NCI-H345 (cell line): ENCODE measurements at regions not wholly inside any gene's neighbourhood (a gene's known extent, or its start where the extent isn't known, plus 50 kb on each side); places are given as distances from the start of the nearest gene placed in this dataset.
"Not testable (repeated sequence)": the region's sequence is repeated elsewhere in the genome, so short reads cannot be mapped to it uniquely, and the experiment has no call there.

ENCODE experiments used
- DNase-seq: peaks from one replicate; lab custom pipeline; 2025; lab: John Stamatoyannopoulos, UW

DNA sequence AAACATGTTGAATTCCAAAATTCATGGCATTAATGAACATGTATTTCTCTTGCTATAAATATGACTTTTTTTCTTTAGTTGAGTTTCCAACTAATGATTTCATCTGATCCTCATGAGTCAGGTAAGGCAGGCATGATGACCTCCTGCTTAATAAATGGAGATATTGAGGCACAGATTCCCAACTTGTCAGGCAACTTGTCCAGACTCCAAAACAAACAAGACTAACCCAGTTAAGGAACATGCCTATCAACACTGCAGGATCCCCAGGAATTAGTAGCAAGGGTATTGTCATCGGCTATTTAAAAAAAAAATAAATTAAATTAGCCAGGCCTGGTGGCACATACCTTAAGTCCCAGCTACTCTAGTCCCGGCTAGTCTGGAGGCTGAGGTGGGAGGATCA lies 121.3 kb upstream of the SALL4 start:
- DNase-seq: no peak

DNA sequence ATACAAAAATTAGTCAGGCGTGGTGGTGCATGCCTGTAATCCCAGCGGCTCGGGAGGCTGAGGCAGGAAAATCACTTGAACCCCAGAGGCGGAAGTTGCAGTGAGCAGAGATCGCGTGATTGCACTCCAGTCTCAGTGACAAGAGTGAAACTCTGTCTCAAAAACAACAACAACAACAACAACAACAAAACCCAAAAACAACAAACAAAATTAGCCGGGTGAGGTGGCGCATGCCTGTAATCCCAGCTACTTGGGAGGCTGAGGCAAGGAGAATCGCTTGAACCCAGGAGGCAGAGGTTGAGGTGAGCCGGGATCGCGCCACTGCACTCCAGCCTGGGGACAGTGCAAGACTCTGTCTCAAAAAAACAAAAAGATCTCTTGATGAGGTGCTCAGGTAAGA lies 120.5 kb upstream of the SALL4 start:
- DNase-seq: not testable (repeated sequence)

DNA sequence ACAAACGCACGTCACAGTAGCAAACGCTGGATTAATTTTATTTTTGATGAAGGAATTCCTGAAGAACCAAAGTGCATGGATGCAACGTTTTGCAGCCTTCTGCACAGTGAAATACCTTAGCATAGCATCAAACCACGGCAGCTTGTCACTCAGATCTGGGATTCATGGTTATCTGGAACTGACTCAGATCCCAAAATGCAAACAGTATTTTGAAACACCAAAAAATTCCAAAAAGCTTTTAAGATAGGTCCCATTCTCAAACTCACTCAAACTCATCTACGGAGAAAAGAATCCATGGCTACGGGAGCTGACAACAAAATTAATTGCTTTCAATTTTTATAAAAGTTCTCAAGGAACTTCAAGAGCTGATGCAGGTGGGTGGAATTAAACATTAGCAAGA lies 116.2 kb upstream of the SALL4 start:
- DNase-seq: no peak

DNA sequence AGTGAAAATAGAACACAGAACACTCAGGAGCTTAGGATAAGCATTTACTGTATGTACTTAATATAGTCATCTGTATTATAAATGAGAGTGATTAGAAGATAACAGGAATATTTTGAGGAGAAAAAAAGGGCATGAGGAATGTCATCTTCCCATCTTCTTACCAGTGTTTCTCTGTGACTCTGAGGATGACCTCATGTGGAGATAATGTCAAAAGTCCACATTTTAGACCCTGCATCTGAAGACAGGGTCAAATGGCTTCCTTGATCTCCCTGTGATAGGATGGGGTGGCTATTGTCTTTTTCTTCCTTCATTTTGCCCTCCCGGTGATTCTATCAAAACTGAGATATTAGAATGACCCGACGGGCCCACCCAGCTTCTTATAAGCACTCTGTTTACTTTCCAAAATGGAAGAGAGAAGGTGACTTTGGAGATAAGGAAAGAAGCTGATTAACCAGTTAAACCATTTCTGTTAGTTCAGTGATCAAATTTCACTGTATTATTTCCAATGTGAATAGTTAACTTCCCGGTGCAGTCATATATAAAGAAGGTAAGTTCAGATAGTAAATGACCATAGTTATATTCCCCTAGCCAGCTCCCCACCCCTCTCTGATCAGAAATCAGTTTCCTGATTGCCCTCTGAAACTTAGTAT lies 115.7 kb upstream of the SALL4 start:
- DNase-seq: no peak

DNA sequence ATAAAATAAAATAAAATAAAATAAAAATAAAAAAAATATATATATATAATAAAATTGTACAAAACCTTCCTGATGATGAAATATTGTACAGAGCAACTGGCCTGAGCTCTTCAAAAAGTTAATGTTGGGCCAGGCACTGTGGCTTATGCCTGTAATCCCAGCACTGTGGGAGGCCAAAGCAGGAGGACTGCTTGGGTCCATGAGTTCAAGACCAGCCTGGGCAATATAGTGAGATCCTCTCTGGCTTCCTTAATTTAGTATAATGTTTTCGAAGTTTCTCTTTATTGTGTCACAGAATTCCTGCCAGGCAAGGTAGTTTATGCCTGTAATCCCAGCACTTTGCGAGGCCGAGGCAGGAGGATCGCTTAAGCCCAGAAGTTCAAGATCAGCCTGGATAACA lies 113.9 kb upstream of the SALL4 start:
- DNase-seq: no peak

DNA sequence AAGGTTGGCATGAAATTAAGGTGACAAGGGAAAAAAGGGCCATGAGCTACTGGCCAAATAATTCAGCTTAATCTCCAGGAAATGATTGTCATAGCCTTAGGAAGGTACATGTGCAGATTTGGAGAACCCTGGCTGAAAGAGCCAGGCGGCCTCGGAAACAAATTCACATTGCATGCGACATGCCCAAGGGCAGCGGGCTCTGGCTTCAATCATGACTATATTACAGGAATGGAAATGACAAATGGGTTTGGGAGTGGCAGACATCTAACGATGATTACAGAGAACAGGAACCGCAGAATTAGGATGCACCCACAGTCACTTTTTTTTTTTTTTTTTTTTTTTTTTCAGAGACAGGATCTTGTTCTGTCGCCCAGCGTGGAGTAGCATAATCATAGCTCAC lies 112.4 kb upstream of the SALL4 start:
- DNase-seq: no peak

DNA sequence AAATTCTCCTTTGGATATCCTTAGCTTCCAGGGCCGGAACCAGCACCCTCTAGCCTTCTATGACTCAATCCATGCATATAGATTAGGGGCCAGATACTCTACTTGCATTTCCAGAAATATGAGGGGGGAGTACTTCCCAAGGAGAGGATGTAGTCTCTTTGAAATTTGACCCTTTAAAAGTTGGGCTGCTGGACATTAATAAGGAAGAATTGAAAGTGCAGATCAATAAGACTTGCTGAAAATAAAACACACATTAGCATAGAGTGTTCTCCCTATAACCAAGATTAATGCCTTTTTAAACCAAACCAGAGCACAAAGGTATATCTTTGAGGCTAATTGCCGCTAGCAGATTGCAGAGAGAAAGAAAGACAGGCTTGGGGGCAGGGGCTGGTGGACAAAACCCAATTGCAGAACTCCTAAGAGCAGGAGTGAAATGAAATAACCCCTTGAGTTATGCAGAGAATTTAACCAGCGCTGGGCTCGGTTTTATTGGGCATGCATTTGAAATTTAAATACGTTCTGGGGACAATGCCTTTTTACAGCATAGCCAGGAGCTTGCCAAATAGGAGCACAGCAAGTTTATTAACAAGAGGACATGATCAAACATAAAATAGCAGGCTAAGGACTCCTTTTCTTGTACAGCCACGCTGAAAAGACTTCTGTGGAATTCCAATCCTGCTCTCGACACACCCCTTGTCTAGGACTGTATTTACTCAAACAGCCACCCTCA lies 108.2 kb upstream of the SALL4 start:
- DNase-seq: no peak

DNA sequence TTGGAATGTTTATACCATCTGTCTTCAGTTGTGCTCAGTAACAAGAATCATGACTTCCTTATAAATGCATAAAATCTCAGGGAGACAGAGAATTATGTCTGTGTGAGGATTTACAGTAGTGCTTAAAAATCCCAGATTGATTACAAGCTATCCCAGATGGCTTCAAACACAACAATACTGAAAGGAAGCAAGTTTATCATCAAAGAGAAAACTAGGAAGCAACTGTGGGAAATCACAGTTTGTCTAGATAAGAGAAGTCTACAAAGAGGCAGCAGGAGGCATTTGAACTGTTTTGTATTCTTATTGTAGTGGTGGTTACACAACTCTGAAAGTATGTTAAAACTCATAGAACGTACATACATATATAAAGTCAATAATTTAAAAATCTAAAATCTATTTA lies 104.4 kb upstream of the SALL4 start:
- no peak for DNase-seq

DNA sequence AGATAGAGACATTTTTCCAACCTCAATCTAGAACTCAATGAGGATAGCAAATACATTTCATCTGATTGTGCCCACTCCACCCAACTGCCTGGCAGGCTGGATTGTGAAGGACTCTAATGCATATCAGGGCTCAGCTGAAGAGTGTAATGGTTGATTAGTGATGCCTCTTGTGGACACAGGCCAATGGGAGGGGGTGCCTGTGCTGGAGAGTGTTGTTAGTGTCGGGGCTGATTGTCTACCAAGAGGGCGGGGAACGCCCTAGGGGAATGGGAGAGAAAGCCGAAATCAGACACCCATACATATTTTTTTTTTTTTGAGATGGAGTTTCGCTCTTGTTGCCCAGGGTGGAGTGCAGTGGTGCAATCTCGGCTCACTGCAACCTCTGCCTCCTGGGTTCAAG lies 103.7 kb upstream of the SALL4 start:
- peak; percentile 9 for DNase-seq

DNA sequence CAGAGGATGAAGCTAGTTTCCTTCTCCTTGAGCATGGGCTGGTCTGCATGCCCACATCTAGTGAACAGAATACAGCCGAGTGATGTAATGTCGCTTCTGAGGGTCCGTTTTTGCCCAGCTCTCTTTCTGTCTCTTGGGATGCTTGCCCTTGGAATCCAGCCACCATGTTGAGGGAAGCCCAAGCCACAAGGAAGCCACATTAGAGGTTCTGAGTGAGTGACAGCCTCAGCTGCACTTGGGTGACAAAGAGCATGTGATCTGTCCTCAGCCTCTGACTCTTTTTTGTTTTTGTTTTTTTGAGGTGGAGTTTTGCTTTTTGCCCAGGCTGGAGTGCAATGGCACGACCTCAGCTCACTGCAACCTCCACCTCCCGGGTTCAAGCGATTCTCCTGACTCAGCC lies 100.6 kb upstream of the SALL4 start:
- DNase-seq: no peak

DNA sequence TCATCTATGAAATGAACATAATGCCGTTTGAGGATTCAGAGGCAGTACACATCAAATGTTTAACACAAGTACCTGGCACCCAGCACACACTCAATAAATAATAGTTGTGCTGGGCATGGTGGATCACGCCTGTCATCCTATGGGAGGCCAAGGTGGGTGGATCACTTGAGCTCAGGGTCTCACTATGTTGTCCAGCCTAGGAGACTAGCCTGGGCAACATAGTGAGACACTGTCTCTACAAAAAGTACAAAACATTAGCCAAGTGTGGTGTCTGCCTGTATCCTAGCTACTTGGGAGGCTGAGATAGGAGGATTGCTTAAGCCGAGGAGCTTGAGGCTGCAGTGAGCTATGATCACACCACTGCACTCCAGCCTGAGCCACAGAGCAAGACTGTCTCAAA lies 98.1 kb upstream of the SALL4 start:
- DNase-seq: no peak

DNA sequence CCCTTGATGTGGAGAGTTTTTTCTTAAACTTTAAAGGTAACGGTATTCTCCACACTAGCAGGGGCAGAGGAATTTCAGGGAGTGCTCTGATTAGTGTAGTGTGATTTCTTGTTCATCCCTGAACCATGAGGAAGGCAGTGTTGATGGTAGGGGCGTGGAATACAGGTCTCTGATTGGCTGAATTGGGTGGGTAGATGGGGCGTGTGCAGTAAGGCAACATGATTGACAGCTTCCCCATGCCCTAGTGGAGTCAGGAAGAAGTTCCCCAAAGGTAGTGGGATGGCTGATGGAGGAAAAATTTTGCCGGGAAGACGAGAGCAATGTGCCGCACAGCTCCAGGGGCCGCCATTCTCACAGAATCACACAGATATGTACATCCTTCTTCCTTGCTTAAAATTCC lies 97.4 kb upstream of the SALL4 start:
- DNase-seq: no peak

DNA sequence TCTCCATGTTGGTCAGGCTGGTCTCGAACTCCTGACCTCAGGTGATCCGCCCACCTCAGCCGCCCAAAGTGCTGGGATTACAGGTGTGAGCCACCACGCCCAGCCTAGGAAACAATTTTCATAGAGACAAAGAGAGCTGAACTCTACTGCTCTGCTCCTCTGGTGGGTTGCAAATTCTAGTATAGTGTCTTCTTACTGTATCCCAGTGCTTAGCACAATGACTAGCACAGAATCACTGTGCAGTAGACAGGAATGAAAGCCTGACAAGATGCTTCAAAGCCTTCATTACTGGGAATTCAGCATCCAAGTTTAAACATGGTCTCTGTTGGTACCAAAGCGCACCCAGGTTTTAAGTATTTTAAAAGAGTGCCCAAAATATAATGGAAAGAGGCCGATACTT lies 96.5 kb upstream of the SALL4 start:
- DNase-seq: no peak

DNA sequence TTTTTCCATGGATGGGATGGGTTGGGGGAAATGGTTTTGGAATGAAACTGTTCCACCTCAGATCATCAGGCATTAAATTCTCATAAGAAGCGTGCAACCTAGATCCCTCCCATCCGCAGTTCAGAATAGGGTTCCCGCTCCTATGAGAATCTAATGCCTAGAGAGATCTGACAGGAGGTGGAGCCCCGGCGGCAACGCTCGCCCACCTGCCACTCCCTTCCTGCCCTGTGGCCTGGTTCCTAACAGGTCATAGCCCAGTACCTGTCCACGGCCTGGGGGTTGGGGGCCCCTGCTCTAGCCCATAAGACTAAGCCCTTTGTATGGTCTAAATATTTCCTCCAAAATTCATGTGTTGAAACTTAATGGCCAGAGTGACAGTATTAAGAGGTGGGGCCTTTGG lies 92.3 kb upstream of the SALL4 start:
- no peak for DNase-seq

DNA sequence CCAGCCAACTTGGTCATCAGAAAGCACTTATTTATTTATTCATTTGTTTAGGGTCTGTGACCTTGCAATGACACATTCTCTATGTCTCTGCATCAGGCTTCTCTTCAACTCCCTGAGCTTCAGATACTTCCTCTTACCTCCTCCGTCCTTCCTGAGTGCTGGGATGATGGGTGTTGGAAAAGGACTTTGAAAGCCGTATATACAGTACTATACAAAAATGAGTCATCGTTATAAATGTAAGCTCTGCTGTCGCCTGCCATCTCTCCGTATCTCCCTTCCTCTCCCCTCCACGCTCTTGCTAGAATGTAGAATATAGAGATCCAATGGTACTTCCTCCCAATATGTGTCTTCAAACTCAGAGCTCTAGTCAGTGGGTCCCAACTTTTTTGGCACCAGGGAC lies 91.9 kb upstream of the SALL4 start:
- no peak for DNase-seq

DNA sequence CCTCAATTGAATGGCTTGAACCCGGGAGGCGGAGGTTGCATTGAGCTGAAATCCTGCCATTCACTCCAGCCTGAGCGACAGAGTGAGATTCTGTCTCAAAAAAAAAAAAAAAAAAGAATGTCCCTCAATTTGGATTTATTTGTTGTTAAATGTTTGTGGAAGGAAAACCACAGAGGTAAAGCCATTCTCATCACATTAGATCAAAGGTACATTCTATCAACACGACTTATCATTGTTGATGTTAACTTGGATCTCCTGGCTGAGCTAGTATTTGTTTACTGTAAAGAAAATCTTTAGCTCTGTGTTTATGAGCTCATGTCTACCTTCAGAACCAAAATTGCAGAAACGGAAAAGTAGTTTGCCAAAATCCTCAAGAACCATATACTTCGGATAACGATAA lies 91.4 kb upstream of the SALL4 start:
- DNase-seq: no peak

DNA sequence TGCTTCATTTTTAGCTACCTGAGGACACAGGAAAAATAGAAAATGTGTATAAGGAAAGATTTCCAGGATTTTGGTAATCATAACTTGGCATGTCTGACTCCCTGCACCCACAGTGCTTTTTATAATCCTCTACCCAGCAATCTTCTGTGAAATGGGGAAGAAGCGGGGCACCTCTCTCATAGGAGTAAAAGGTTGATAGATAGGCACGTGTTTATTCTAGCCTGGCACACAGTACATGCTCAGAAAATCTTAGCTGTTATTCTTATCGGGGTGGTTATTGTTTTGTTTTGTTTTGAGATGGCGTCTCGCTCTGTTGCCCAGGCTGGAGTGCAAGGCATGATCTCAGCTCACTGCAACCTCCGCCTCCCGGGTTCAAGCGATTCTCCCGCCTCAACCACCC lies 87.7 kb upstream of the SALL4 start:
- no peak for DNase-seq

DNA sequence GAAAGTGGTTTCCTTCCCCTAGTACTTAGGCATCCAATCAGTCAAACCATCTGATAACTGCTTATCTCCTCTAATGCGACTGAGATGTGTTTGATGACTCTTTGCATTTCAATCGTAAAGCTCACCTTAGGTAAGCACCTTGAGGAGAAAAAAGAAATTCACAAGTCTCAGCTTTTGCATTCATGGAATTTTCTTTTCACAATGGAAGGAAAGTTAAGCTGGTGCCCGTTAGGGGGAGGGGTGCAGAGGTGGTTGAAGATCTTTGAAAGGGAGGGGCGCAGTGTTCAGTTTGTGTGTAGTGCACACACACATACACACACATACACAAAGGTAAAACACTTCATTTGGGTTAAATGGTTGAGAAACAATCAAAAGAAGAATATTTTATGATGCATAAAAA lies 87.1 kb upstream of the SALL4 start:
- no peak for DNase-seq

DNA sequence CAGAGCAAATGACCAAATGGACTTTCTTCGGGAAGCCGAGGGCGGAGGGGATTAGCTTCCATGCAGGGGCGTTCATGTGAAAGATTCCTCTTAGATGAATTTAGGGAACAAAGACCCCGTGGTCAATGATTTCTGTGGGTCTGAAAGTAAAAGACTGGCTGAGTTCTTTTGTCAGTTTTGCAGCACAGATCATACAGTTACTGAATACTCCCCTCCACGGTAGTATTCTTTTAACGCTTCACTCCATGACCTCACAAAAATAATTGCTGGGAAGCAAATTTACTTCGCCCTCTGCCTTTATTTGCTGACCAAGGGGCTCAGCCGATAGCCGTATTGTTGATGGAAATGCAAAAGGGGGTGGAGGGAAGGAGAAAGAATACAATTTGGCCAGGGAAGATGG lies 86.0 kb upstream of the SALL4 start:
- DNase-seq: no peak

DNA sequence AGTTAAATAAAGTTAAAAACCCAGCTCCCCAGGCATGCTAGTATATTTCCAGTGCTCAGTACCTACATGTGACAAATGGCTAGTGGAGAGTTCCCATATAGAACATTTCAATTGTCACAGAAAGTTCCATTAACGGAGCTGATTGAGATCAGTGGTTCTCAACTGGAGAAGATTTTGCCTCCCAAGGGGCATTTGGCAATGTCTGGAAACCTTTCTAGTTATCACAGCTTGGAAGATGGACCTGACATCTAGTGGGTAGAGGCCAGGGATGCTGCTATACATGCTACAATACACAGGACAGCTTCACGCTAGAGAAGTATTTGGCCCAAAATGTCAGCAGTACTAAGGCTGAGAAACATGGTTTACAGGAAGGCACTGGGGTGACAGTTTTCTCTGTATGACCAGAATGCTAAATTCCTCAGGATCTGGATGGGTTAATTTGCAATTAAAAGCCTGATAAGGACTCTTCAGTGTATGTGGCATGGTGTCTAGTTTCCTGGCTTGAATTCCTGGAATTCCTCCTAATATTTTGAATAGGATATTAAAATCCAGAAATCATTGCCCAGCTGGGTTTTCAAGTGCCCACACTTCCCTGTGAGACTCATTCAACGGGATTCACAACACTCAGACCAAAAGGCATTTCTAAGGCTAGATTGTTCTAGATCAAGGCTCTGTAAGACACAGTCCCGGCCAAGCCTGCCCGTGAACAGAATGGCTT lies 84.7 kb upstream of the SALL4 start:
- no peak for DNase-seq

DNA sequence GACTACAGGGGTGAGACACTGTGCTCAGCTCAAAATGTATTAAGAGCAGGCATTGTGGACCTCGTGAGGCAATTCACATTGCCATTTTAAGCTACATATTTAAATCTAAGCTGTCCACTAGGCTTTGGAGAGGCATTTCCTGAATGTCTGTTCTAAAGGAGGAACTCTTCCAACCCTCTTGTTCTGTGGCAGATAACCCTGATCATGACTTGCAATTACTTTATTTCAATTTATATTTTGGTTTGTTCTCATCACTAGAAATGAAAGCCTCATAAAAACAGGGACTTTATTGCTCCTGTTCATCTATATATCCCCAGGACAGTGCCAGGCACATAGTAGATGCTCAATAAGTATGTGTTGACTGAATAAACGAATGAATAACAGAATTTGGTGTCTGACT lies 84.0 kb upstream of the SALL4 start:
- DNase-seq: no peak

DNA sequence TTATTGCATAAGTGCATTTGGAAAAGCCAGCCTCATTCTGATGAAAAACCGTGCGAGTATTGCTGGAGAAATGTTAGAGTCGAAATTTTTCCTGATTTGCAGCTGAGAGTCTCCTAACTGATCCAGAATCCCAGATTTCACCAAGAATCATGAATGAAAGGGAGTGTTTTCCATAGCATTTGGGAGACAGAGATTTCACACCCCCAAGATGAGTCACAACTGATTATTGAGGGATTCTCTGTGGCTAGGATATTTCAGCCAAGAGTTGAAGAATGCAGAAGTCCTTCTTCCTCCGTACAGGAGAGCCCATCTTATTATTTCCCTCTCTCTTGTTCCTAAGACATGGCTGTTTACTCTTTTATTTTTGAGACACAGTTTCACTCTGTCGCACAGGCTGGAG lies 82.2 kb upstream of the SALL4 start:
- DNase-seq: no peak

DNA sequence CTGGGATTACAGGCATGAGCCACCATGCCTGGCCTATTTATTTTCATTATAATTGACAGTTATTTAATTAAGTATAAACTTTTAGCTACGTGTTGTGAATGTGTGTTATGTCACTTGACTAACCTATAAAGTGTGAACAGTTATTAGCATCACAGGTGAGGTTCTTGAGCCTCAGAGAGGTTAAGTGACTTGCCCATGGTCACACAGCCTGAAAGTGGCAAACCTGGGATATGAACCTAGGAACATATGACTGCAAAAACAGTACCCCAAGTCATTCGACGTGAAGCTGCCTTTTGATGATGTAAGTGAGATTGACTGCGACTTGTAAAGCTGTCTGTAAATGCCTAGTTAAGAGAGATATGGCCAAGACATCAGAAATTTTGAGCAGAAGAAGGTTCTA lies 77.9 kb upstream of the SALL4 start:
- no peak for DNase-seq
